ENCODE measurements at regions not wholly inside any gene's neighbourhood (a gene's known extent, or its start where the extent isn't known, plus 50 kb on each side); places are given as distances from the start of the nearest gene placed in this dataset.

GRCh38 chr11:25910086-25910485 is 421.8 kb upstream of the ANO3 start:
- H3K4me3 ChIP-seq (ENCODE audit: low read depth, low read length): no peak overlapping the region
- TF ChIP-seq, protein P1, sequence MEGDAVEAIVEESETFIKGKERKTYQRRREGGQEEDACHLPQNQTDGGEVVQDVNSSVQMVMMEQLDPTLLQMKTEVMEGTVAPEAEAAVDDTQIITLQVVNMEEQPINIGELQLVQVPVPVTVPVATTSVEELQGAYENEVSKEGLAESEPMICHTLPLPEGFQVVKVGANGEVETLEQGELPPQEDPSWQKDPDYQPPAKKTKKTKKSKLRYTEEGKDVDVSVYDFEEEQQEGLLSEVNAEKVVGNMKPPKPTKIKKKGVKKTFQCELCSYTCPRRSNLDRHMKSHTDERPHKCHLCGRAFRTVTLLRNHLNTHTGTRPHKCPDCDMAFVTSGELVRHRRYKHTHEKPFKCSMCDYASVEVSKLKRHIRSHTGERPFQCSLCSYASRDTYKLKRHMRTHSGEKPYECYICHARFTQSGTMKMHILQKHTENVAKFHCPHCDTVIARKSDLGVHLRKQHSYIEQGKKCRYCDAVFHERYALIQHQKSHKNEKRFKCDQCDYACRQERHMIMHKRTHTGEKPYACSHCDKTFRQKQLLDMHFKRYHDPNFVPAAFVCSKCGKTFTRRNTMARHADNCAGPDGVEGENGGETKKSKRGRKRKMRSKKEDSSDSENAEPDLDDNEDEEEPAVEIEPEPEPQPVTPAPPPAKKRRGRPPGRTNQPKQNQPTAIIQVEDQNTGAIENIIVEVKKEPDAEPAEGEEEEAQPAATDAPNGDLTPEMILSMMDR (IDR thresholded peaks at IDR 0.05; ENCODE audit: borderline replicate concordance, insufficient read depth, low read depth, low read length): no peak

DNA sequence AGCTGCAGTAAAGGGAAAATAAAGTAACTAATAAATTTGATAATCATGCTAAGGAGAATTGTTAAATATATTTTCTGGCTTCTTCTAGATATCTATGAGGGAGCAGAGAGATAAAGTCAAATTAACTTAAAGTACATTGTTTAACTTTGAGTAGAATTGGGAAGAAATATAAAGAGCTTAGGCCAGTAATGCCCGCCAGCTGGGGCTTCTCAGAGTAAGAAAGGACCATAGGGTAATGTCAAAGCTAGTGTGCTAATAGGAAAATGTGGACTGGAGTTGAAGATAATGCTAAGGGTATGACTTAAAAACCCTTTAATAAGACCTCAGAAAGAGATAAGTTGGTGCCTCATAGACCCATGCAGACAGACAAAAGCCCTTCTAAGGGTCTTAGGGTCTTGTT is 411.6 kb upstream of the ANO3 start:
- H3K4me3 ChIP-seq (ENCODE audit: low read depth, low read length): no peak overlapping the region
- TF ChIP-seq, protein P1 (IDR thresholded peaks at IDR 0.05; ENCODE audit: borderline replicate concordance, insufficient read depth, low read depth, low read length): no peak

DNA sequence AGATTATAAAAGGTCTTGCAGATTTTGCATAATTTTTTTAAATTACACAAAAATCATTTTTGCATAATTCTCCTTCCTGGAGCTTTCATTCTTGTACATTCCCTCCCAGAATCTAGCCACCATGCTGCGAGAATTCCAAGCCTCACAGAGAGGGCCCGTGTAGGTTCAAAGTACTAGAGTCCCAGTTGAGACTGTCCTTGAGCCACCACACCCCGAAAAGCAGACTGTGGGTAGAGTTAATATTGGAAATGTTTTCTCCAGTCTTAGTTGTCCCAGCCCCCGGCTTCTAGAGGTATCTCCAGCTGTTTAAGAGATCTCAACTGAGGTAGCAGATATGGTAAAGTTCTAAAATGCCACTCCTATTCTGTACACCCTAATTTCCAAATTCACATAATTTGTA is 407.3 kb upstream of the ANO3 start:
- TF ChIP-seq, protein P1 (IDR thresholded peaks at IDR 0.05; ENCODE audit: borderline replicate concordance, insufficient read depth, low read depth, low read length): no peak

GRCh38 chr11:25925359-25925758 is 406.6 kb upstream of the ANO3 start:
- TF ChIP-seq, protein P1 (IDR thresholded peaks at IDR 0.05; ENCODE audit: borderline replicate concordance, insufficient read depth, low read depth, low read length): no peak

More for the DNA sequence above, 407.3 kb upstream of the ANO3 start:
- H3K4me3 ChIP-seq (ENCODE audit: low read depth, low read length): no peak overlapping the region

DNA sequence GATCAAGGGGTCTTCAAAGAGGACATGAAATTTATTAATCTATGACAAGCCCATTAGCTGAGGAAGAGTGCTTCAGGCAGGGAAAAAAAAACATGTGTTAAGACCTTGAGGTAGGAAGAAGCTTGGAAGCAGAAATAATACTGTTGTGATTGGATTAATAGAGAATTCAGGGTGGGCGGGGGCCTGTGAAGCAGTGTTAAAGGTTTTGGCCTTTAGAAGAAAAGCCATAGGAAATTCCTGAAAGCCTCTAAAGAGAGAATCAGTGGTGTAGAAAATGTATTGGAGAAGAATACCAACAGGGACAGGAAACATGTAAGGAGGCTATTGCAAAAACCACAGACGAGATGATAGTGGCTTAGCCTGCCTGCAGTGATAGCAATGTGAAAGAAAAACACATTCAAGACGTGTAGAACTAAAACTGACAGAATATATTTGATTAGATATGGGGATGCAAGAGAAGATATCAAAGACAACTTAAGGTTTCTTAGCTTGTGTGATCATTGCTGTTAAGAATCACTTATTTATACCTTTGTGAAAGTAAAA is 404.4 kb upstream of the ANO3 start:
- TF ChIP-seq, protein P1 (IDR thresholded peaks at IDR 0.05; ENCODE audit: borderline replicate concordance, insufficient read depth, low read depth, low read length): no peak

More at GRCh38 chr11:25925359-25925758, 406.6 kb upstream of the ANO3 start:
- H3K4me3 ChIP-seq (ENCODE audit: low read depth, low read length): no peak overlapping the region

GRCh38 chr11:25928076-25928475 is 403.9 kb upstream of the ANO3 start:
- TF ChIP-seq, protein P1 (IDR thresholded peaks at IDR 0.05; ENCODE audit: borderline replicate concordance, insufficient read depth, low read depth, low read length): no peak
- H3K4me3 ChIP-seq (ENCODE audit: low read depth, low read length): no peak overlapping the region

More for the DNA sequence above, 404.4 kb upstream of the ANO3 start:
- H3K4me3 ChIP-seq (ENCODE audit: low read depth, low read length): no peak overlapping the region

DNA sequence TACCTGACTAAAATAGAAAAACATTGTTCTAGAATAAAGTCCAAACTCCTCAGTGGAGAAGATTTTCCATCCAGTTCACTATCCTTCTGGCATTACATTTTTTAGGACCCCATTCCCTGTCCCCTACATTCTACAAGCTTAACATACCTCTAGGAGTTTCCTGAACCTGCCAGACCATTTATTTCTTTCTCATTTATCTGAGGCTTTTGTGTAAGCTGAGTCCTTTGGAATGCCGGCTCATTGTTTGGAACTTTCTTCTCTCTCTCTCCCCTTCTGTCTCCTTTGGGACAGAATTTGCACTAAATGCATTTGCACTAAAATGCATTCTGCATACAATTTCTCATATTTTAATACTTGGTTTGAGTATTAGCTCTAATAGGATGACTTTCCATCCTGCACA is 393.0 kb upstream of the ANO3 start:
- TF ChIP-seq, protein P1 (IDR thresholded peaks at IDR 0.05; ENCODE audit: borderline replicate concordance, insufficient read depth, low read depth, low read length): no peak
- H3K4me3 ChIP-seq (ENCODE audit: low read depth, low read length): no peak overlapping the region
